Lung microvascular endothelial cell (primary cell): ENCODE measurements at regions not wholly inside any gene's neighbourhood (a gene's known extent, or its start where the extent isn't known, plus 50 kb on each side); places are given as distances from the start of the nearest gene placed in this dataset.

ENCODE experiments used
- DNase-seq, 2 donors: peaks; one replicate each; pipeline versions ENCODE4 v3.0.0 to v3.0.0-alpha.2; 2010; ENCODE audit warnings: low read depth in 2 of 2

DNA sequence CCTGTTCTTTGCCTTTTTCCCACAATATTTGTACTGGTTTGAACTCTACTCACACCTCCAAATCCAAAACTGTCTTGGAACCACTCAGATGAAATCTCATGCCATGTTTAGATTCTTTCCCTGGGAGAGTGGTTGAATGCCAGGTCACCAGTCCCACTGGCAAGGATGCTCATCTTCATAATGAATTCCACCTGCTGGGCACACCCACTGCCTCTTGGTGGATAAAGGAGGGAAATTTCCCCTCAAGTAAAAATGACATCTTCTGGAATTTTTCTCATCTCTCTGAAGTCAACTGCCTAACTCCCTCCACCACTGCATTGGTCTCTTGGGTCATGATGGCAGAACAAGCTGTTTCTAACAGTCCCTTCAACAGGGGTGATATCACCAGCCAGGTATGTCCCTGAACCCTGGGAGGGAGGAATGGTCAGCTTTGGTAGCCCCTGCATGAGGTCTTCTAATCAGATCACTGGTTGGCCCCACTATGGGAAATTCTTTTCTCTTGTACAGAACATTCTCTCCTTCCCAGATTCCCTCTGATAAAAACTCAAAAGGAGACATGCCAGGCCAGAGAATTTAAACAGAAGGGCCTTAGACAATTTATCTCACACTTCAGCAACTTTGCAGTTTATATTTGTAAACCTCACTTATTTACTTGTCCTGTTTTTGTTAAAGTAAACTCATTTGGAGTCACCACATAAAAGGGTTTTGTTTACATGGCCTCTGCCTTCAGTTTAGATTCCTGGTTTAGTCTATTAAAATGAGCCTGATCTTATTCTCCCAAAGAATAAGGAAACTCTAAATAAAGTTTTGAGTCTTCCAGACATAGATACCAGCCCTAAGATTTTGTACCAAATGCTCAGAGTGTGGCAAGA is 143.4 kb downstream of the WNT5A start:
- DNase-seq = no peak

DNA sequence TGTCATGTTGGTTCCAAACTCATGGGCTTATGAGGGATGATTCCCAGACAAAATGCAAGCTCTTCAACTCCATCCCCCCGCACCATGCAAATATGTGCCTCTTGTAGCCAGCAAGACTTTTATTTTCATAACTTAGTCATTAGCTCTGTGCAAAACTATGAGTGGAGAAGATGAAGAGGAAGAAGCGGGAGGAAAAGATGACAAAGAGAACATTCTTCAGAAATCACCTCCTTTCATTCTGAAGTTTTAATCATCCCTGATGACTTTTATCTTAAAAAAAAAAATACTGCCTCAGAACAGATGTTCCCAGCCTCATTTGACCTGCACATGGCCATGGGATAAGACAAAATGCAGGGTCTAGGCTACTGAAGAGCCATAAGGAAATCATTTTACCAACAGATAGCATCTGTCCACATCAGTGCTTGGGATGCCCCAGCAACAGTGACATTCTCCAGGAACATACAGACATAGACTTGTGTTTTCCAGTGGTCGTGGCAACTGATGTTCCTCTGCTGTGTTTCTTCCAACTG is 145.5 kb downstream of the WNT5A start:
- DNase-seq = no peak

DNA sequence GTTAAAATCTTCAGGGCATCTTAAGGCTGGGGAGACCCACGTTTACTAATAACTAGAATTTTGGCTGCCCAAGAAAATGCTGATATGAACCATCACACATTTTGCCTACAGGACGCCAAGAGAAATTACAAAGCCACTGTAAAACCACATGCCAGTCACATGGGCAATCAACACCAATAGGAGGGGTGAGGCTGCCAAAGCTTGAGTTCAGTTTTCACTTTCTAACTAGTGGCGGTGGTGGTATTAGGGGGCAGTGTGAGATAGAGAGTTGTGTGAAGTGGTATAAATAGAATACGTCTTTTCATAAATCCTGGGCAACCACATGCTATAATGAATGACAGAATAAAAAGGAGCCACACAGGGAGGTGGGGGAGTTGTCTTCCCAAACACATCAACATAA is 147.3 kb downstream of the WNT5A start:
- no peak for DNase-seq

DNA sequence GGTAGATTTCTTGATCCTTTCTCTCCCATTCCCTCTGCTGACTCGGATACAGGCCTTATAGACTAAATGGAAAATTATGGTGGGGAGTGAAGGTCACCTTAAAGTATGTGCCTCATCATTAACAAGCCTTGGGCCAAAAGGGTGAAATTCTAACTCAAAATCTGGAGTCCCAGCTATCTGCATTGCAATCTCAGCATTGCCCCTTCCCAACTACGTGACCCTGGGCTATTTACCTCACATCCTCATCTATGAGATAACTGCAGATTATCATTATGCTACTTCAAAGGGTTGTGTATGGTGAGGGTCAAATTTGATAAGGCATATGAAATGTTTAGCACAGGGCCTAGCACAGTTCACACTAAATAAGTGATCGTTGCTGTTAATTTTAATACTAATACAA is 147.7 kb downstream of the WNT5A start:
- no peak for DNase-seq

DNA sequence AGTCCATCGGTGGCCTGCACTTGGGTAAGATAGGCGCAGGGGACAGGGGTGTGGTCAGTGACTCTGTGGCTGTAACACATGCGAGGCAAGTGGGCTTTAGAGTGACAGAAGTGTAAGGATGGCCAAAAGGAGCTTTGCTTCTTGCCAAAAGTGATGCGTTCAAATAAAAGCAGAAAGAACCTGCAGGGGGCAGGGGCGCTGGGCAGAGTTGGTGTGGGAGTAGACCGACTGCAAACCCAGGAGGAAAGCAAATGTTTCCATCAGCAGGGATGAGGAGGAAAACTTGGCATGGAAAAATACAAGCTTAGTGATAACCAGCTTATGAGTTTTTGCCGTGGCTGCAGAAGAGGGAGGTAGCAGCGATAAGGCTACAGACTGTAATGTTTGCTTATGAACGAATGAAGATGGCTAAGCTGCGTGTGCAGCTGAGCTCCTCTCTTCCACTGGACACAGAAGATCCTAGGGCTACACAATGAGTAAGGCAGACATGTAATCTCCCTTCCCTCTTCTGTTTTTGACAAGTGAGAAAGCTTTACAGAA is 149.4 kb downstream of the WNT5A start:
- no peak for DNase-seq

DNA sequence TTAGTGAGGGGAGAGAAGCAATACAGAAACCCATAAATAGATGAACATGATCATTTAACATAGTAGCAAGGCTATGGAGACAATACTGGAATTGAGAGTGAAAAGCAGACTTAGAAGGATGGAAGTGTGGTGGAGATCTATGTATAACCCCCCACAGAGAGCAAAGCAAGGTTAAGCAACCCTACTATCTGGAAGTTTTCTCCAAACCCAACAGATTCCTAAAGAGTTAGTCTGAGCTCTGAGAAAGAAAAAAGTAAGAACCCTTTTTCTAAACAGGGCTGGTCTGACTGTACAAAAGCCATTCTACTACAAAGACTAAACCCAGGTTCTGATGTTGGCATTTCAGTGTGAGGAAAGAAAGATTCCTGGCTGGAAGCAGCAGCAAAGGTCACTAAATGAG is 153.2 kb downstream of the WNT5A start:
- DNase-seq = no peak

DNA sequence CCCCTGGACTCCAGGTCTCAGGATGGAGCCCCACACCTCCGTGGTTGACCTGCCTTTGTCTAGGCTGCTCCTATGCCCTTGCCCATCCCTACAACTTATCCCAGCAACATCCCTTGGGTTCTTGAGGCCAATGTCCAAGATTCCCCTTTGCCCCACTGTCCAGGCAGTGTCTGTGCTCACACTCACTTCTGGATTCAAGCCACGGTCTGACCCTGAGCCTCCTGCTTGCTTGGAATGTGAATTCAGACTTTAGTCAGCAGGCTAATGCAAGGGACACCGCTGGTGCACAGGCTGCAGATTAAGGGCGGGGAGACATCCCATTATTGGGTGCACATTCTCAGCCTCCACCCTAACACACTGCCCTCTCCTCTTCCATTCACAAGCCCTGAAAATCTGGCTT is 154.1 kb downstream of the WNT5A start:
- DNase-seq = no peak

DNA sequence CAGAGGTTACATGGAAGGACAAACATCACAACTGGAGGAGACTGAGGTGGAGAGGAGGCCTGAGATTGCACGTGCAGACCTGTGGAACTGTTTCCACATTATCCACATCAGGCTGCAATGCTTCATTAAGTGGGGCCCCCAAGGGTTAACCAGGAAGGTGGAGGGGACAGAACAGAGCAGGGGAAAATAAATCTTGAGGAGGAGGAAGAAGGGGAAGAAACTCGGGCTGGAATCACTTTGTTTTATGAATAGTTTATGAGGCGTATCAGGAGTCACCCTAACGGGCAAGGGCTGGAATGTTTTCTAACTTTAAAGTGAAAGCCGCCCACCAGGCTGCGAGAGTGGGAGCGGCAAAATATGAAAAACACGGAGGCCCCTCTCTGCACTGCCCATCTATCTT is 154.9 kb downstream of the WNT5A start:
- DNase-seq = no peak

DNA sequence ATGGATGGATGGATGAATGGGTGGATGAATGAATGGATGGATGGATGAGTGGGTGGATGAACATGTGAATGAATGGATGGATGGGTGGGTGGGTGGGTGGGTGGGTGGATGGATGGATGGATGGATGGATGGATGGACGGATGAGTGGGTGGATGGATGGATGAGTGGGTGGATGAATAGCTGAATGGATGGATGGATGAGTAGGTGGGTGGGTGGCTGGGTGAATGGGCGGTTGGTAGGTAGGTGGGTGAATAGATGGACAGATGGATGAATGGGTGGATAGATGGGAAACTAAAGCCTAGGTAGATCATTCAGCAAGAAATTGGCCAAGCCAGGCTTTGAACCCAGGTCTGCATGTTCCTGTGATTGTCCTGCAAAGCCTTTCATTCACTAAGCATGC is 155.6 kb downstream of the WNT5A start:
- DNase-seq = no peak

DNA sequence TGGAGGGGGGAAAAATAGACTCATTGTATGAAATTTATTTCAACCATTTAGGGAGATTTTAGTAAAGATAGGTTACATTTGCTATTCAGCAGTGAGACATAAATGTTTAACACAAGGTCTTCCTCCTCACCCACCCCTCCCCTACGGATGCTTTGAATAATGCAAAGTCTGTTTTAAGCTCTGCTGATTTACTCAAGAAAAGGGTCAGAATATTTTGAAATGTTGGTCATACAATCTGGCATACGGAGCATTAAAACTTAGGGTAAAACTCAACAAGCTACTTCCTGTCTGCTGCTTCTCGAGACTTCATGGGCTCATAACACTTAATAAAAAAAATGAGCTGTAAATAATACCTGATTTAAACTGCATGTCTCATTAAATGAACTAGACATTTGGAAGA is 156.3 kb downstream of the WNT5A start:
- DNase-seq = no peak

DNA sequence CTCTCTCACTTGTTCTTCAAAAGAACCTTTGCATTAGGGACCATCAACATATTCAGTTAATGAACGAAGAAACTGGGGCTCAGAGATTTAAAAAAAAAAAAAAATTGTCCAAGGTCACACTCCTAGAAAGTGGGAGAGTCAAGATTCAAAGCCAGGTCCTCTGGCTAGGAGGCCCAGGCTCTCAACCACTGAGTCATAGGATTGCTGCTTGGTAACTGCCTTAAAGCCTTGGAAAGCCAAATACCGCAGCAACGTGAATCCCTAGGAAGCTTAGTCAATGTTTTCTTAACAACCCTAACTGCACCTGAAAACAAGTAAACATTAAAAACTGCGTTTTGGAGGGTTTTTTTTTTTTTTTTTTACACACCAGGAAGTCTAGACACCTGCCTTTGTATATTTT is 156.8 kb downstream of the WNT5A start:
- no peak for DNase-seq

DNA sequence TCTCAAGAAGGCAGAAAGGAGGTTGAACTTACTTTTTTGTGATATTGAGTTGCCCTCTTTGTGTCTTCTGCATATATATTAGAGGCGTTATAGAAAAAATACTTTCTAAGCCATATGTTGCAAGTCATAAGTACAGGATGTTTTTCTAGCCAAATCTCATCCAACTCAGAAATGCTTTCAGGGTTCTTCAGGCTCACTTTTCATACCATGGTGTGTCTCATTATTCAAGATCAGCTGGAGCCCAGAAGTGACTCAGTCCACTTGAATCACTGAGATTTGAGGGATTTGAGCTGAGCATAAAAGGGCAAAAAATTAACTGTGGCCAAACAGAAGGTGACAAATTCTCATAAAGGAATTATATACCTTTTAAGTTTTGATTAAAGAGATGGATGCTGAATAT is 157.3 kb downstream of the WNT5A start:
- DNase-seq = no peak

DNA sequence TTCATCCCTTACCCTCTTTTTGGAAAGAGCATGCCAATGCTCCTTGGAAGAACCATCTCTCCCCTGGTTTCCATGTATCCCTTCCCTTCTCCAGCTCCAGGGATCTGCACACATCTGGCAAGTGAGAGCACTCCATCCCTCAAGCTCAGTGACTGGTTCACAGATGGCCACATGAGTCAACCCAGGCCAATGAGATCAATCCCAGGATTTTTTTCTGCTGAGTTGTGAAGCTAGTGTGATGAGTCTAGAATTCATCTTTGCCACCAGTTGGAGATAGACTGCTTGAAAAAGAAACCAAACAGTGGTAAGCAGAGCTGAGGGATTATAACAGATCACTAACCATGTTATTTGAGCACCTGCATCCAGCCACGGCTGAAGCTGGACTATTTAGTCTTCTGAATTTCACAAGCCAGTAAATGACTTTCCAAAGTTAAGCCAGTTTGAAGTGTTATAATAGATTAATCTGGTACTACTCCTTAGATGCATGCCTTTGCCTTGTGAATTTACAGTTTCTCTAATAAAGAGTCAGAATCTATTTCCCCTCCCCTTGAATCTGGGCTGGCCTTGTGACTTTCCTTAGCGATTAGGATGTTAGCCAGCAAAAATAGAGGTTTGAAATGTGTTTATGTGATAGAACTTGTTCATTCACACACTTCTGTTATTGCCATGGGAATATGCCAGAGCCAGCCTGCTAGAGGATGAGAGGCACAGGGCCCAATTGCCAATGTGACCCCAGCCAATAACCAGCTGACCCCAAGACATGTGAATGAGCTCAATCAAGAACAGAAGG is 159.8 kb downstream of the WNT5A start:
- DNase-seq = no peak

DNA sequence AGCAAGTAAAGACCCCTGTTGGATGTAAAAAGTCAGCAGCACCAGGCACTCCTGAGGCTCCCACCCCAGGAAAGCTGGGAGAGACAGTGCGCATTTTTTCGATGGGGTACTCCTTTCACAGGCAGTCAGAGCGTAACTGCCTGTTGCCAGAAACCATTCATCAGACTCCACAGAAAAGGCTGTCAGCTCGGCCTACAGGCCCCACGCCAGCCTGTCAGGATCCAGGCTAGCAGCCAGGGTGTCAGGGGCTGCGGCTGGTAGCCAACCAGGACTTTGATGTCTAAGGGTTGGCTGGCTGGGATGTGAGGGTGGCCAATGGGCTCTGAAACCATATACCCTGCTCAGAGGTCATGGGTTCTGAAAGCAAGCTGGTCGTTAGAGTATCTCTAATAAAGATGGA is 164.5 kb downstream of the WNT5A start:
- no peak for DNase-seq

DNA sequence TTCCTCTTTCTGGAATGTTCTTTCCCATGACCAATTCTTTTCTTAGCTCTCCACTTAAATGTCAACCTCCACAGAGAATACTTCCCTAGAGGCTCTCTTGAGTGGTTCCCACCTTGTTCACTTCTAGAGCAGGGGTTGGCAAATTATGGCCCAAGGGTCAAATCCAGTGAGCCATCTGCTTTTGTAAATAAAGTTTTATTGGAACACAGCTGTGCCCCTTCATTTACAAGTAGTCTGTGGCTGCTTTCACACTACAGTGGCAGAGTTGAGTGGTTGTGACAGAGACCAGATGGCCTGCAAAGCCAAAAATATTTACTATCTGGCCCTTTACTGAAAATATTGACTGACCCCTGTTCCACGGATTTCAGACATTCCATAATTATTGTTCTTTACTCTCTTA is 166.2 kb downstream of the WNT5A start:
- DNase-seq = no peak

DNA sequence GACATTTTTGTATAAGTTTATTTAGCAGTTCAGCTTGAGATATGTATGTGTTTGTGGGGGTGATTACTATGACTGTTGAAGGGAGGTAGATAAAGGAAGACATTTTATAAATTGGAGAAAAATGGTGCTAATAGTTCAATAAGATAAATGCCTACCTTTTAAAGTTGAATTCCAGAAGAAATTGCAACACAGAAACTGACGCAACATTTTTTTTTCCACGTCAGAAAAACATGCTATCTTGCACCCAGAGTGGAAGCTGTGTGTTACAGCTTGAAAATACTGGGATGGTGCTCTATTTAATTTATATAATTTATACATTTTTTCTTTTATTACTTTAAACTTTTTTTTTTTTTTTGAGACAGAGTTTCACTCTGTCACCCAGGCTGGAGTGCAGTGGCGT is 171.7 kb downstream of the WNT5A start:
- no peak for DNase-seq

DNA sequence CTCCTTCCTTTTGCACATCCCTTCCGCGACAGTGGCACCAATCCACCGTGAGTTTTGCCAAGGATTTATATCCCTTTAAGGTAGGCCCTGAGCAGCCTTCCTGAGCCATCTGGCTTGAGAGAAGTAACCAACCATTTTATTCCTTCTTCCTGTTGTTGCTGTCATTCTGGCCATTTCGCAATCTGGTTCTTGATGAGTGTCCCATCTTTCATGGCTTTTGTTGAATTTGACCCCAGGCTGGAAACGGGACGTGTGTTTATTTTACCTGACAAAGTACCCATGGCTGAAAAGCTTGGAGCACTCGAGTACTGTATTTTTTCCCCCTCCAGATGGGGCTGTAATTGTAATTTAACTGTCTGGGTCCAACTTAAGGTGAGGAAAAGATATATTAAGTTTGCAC is 173.4 kb downstream of the WNT5A start:
- no peak for DNase-seq

DNA sequence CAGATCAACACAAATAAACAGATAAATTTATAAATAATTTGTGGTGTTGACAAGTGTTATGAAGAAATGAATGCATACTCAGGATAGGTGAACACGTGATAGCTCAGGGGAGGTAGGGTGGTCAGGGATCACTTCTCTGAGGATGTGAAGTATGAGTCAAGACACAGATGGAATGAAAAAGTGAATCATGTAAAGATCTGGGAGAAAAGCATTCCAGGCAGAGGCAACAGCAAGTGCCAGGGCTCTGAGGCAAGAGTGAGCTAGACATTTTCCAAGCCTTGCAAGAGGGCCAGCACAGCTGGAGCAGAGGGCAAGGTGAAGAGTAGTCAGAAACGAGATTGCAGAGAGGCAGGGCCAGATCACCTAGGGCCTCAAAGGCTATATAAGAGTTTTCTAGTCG is 177.8 kb downstream of the WNT5A start:
- no peak for DNase-seq

DNA sequence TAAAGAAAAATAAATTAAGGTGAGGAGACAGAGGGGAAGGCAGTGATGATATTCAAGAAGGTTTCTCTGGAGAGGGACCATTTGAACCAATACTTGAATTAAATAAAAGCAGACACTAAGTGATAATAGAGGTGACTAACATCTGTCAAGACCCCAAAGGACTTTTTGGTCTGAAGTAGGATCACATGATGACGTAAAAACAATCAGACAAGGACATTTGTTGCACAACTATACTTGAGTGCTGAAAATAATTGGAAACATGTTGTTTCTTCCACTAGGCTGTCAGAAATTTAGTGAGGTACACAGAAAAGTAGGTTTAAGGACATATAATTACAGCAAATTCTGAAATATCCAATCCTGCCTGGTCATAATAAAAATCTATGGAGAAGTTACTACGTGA is 179.5 kb downstream of the WNT5A start:
- DNase-seq = no peak

DNA sequence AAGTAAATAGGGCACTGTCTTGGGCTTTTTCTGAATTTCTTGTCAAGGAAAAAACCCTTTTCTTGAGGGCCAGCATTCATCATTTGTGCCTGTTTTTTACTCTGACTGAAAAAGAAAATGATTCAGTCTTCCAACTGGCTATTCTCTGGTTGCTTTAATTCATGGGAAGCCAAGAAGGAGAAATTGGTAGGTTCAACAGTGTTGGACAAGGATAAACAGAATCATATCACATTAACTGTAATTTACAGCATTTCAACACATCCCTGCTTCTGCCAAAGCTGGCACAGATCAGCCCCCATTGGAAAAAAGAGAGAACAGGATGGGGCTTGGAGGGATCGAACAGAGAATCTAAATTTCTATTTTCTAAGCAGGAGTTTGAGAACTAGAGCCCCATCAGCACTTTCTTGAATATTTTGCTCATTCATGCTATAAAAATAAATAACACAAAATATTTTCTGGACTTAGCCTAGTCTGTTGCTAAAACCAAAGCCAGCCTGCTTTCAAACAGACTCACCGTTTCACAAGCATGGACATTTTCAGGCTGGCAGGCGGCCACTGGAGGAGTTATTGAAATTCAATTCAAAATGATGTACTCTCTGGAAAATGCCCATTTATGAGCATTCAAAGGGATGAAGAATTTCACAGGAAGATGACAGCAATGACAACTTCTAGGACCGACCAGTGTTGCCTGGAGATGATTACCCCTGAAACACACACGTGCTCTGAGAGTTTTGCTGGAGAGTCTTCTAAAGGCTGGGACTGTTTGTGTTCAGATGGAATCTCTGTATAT is 181.2 kb downstream of the WNT5A start:
- no peak for DNase-seq

DNA sequence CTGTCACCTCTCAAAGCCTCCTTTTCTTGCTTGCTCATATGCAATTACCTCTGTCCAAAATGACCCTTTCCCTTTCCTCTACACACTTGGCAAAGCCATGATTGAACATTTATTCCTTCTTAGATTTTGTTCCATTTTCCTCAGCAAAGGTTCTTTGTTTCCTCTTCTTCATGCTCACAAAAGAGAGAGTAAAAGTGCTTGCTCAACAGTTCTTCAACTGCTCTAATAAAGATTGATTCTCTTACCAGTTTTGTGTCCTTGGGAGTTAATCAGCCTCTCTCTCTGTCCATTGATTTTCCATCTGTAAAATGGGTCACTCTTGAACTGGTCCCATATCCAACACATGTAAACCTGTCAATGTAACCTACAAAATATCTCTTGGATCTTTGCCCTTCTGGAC is 186.4 kb downstream of the WNT5A start:
- no peak for DNase-seq

DNA sequence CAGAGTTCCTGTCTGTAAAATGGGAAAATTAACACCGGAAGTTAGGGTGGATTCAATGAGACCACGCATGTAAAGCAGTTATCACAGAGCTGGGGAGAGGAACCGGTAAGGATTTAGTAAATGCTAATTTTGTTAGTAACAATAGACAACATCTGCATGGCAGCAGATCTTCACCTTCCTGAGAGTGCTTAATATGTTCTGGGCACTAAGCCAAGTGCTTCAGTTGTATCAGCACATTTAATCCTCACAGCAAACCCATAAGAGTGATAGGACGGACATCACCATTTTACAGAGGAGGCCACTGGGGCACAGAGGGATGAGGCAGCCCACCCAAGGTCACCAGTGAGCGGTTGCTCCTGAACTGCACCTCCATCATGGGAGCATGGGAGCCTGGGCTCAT is 189.4 kb downstream of the WNT5A start:
- DNase-seq = no peak
